ENCODE measurements at regions not wholly inside any gene's neighbourhood (a gene's known extent, or its start where the extent isn't known, plus 50 kb on each side); places are given as distances from the start of the nearest gene placed in this dataset.

DNA sequence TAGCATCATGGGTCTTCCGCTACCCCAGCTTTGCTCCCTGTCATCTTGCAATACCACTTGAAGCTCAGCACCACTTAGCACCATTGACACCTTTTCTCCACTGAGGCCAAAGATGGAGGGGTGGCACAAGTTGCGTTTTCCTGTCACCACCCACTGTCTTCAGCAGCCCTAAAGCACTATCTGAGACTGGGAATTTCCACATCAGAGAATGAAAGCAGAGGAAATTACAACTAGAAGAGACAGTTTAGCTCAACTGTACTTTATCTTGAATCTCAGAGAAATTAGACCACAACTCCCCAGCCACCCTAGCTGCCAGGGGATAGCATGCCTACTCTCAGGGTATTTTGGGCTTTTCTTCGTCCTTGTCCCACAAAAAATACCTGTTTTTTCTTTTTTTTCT lies 111.0 kb downstream of the DDIT4L start:
- H3K4me3 Mint-ChIP-seq, result no peak overlapping the region
- no peak for DNase-seq
- POLR2A ChIA-PET, result no interaction called here

DNA sequence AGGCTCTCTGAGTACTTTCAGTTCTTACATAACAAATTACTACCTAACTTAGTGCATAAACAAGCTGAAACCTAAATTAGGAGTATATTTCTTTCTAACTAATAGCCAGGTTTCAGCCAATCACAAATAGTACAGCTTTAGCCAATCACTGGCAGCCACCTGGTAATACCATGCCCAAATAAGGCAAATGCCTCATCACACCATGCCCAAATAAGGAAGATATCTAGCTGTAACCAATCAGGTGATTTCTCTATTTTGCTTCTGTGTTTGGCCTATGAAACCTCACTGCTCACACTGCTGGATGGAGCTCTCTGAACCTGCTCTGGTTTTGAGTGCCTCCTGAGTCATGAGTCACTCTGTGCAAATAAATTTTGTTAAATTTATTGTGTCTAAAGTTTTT lies 113.5 kb downstream of the DDIT4L start:
- POLR2A ChIA-PET, result no interaction called here
- Mint-ChIP-seq H3K4me3 (no peak overlapping the region), H3K27ac (no peak overlapping the region), H3K36me3 (ENCODE audit: low read depth) (no peaks in the 10 kb centered on the region), H3K27me3 (peaks cover under 1% of the 10 kb centered on the region), H3K9me3 (no peaks in the 10 kb centered on the region), H3K4me1 (peaks cover 5% of the 10 kb centered on the region)
- DNase-seq, result no peak
- CTCF ChIA-PET, result interaction anchor here (1.1 kb wide), 1 partner anchor 17 kb away, joined by 4 read pairs; no protein-coding TSS in a partner anchor

More for the DNA sequence above, 111.0 kb downstream of the DDIT4L start:
- H3K4me1 Mint-ChIP-seq, result peaks cover 10% of the 10 kb centered on the region
- no peaks in the 10 kb centered on the region for H3K9me3 Mint-ChIP-seq
- CTCF ChIA-PET, result interaction anchor here (2.0 kb wide), 1 partner anchor 14 kb away, joined by 10 read pairs; no protein-coding TSS in a partner anchor
- H3K27ac Mint-ChIP-seq, result no peak overlapping the region
- H3K36me3 Mint-ChIP-seq (ENCODE audit: low read depth), result no peaks in the 10 kb centered on the region
- H3K27me3 Mint-ChIP-seq, result no peaks in the 10 kb centered on the region

DNA sequence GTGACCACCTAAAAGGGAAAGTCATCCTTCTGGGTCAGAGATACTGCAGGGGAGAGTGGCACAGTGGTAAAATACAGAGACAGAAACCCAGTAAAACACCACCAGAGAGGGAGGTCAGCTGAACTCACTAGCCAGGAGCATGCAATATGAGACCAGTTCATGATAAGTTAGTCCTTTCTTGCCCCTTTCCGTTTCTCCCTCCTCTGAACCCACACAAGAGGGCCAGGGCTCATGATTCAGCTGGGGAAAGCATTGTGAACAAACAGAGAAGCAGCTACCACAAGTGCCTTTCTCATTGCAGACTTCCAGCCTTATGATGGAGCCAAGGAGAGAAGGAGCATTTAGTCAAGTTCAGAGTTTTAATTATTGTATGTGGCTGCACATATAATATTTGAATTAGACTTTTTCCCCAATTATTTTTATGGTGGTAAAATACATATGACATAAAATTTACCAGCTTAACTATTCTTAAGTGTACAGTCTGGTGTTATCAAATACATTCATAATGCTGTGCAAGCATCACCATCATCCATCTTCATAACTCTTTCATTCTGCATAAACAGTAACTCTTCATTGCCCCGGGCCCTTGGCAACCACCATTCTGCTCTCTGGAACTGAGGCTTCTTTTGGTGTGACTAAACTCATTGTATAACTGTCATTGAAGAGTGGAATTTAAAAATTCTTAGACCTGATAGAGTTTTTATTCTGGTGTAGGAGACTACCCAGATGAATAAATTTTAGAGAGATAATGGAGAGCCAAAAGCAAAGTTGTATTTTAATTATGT lies 114.6 kb downstream of the DDIT4L start:
- H3K9me3 Mint-ChIP-seq, result no peaks in the 10 kb centered on the region
- H3K36me3 Mint-ChIP-seq (ENCODE audit: low read depth), result no peaks in the 10 kb centered on the region
- peaks cover 7% of the 10 kb centered on the region for H3K27me3 Mint-ChIP-seq
- no peak for DNase-seq
- peaks cover 5% of the 10 kb centered on the region for H3K4me1 Mint-ChIP-seq
- ChIA-PET CTCF (interaction anchor here (1.0 kb wide), 1 partner anchor 17 kb away, joined by 3 read pairs; no protein-coding TSS in a partner anchor), POLR2A (no interaction called here)
- no peak overlapping the region for H3K27ac Mint-ChIP-seq
- H3K4me3 Mint-ChIP-seq, result no peak overlapping the region

DNA sequence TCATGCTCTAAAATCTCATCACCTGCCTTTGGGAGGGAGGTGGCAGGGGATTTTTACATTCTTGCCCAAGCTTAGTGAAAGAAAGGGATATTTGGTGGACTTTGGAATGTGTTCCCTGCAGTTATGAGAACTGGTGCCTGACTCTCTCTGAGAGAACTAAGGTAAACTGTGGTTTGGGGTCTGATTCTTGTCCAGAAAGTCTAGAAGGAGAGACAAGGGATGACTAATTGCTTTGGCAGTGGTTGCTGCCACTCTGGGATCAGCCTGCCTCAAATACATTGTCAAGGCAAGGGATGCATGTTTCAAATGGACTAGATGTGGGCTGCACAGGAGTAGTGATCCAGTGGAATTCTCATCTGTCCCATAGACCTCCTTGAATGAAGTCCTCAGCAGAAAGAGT lies 115.2 kb downstream of the DDIT4L start:
- H3K36me3 Mint-ChIP-seq (ENCODE audit: low read depth), result no peaks in the 10 kb centered on the region
- peaks cover 5% of the 10 kb centered on the region for H3K4me1 Mint-ChIP-seq
- ChIA-PET POLR2A (no interaction called here), CTCF (interaction anchor here (1.0 to 1.7 kb wide), 2 partner anchors 18 kb away, joined by 3 to 10 read pairs; no protein-coding TSS in a partner anchor)
- H3K27ac Mint-ChIP-seq, result no peak overlapping the region
- no peak for DNase-seq
- no peaks in the 10 kb centered on the region for H3K9me3 Mint-ChIP-seq
- H3K4me3 Mint-ChIP-seq, result no peak overlapping the region
- H3K27me3 Mint-ChIP-seq, result peaks cover 9% of the 10 kb centered on the region

DNA sequence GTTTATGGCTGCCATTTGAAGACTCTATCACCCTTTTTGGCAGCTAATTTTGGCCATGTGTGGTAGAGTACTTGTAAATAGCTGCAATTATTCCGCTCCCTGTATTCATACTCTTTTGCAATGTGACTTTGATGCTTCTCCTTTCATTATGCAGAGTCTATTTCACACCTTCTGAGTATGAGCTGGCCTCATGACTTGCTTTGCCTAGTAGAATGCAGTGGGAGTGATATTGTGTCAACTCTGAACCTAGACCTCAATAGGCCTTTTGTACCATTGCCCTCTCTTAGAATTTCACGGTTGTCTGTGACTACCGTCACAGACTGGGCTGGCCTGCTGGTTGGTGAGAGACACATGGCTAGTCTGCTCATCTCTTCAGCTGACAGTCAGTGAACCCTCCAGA lies 118.8 kb downstream of the DDIT4L start:
- POLR2A ChIA-PET, result no interaction called here
- Mint-ChIP-seq H3K27ac (no peak overlapping the region), H3K4me1 (no peaks in the 10 kb centered on the region), H3K27me3 (peaks cover 9% of the 10 kb centered on the region), H3K36me3 (ENCODE audit: low read depth) (no peaks in the 10 kb centered on the region), H3K4me3 (no peak overlapping the region), H3K9me3 (no peaks in the 10 kb centered on the region)
- no peak for DNase-seq
- CTCF ChIA-PET, result interaction anchor here (1.0 kb wide), 1 partner anchor 22 kb away, joined by 4 read pairs; no protein-coding TSS in a partner anchor

DNA sequence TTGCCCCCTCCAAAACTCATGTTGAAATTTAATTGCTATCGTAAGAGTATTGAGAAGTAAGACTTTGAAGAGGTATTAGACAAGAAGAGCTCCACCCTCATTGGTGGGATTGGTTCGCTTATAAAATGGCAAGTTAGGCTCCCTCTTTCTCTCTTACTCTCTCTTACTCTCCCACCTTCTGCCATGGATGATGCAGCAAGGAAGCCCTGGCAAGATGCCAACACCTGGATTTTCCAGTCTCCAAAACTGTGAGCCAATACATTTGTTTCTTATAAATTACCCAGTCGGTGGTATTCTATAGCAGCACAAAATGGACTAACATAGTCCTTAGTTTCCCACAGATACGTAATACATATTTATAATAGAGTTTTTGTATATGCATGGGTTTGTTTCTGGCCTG lies 119.4 kb downstream of the DDIT4L start:
- no peak for DNase-seq
- Mint-ChIP-seq H3K4me1 (no peaks in the 10 kb centered on the region), H3K4me3 (no peak overlapping the region), H3K27ac (no peak overlapping the region), H3K27me3 (peaks cover 9% of the 10 kb centered on the region), H3K9me3 (no peaks in the 10 kb centered on the region), H3K36me3 (ENCODE audit: low read depth) (no peaks in the 10 kb centered on the region)
- ChIA-PET POLR2A (no interaction called here), CTCF (no interaction called here)

DNA sequence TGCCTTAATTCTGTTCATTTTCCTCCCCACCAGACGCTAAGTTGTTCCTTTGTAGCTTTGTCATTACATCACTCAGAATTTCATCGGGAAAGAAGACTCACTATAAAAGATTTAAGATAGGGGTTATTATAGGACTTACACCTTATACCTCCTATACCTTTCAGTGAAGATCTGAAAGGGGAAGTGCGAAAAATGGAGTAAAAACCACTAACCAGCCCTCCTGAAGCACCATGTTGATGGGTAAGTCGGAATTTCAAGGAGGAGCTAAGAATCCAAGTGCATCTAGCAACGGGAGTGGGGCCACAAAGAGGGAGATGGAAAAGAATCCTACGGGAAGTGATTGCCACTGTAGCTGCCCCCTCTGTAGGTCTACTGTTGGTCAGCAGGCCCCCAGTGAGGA lies 119.1 kb upstream of the H2AZ1 start:
- Mint-ChIP-seq H3K36me3 (ENCODE audit: low read depth) (no peaks in the 10 kb centered on the region), H3K9me3 (no peaks in the 10 kb centered on the region), H3K27ac (no peak overlapping the region), H3K27me3 (peaks cover 9% of the 10 kb centered on the region), H3K4me1 (no peaks in the 10 kb centered on the region), H3K4me3 (no peak overlapping the region)
- CTCF ChIA-PET, result interaction anchor here (0.6 to 1.2 kb wide), 2 partner anchors 24 to 304 kb away, joined by 3 to 4 read pairs; no protein-coding TSS in a partner anchor
- POLR2A ChIA-PET, result no interaction called here
- DNase-seq, result no peak

DNA sequence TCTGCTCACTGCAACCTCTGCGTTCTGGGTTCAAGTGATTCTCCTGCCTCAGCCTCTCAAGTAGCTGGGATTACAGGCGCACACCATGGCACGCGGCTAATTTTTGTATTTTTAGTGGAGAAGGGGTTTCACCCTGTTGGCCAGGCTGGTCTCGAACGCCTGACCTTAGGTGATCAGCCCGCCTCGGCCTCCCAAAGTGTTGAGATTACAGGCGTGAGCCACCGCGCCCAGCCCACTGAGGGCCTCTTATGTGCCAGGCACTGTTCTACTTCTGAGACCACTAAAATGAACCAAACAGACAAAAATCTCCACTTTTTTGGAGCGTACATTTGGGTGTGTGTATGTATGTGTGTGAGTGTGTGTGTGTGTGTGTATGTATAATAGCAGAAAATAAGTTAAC lies 117.2 kb upstream of the H2AZ1 start:
- no peak overlapping the region for H3K27ac Mint-ChIP-seq
- H3K27me3 Mint-ChIP-seq, result peaks cover 17% of the 10 kb centered on the region
- no peaks in the 10 kb centered on the region for H3K36me3 Mint-ChIP-seq (ENCODE audit: low read depth)
- H3K9me3 Mint-ChIP-seq, result no peaks in the 10 kb centered on the region
- ChIA-PET CTCF (no interaction called here), POLR2A (no interaction called here)
- no peak overlapping the region for H3K4me3 Mint-ChIP-seq
- DNase-seq, result no peak
- H3K4me1 Mint-ChIP-seq, result no peaks in the 10 kb centered on the region

DNA sequence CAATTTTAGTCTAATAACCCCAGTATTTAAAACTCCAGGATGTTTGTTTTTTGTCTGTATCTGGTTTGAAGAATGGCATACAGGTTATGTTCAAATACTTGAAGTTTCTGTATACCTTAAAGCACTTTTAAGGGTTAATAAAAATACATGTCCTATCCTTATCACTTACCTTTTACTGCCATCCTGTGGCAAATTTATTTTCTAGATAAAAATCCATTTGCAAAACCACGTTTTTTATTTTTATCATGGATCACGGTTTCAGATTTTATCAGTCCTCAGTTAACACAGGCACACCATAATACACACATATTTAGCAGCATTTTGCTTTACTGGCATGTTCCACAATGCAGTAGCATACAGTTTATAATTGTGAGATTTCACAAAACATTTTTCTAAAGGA lies 113.3 kb upstream of the H2AZ1 start:
- no peak for DNase-seq
- H3K4me3 Mint-ChIP-seq, result no peak overlapping the region
- H3K27me3 Mint-ChIP-seq, result peaks cover 8% of the 10 kb centered on the region
- no peaks in the 10 kb centered on the region for H3K4me1 Mint-ChIP-seq
- ChIA-PET POLR2A (no interaction called here), CTCF (no interaction called here)
- no peaks in the 10 kb centered on the region for H3K36me3 Mint-ChIP-seq (ENCODE audit: low read depth)
- no peaks in the 10 kb centered on the region for H3K9me3 Mint-ChIP-seq
- no peak overlapping the region for H3K27ac Mint-ChIP-seq

DNA sequence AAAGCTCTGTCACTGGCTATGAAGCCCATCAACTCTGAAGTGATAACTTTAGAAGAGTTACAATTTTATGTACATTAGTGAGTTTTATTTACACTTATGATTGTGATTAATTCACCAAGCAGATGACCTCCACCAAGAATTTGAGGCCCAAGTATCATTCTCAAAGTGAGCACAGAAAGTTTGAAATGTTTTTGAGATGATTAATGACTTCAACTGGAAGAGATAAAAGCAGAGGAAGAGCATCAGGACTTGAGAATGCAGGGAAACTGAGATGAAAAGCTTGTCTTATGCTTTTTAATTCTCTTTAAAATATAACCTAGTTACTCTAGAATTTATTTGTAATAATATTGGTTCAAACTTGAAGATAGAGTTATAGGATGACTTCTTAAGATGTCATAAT lies 112.8 kb upstream of the H2AZ1 start:
- peaks cover 8% of the 10 kb centered on the region for H3K27me3 Mint-ChIP-seq
- no peak overlapping the region for H3K27ac Mint-ChIP-seq
- no peak for DNase-seq
- H3K36me3 Mint-ChIP-seq (ENCODE audit: low read depth), result no peaks in the 10 kb centered on the region
- H3K4me3 Mint-ChIP-seq, result no peak overlapping the region
- H3K4me1 Mint-ChIP-seq, result no peaks in the 10 kb centered on the region
- no peaks in the 10 kb centered on the region for H3K9me3 Mint-ChIP-seq
- ChIA-PET POLR2A (no interaction called here), CTCF (no interaction called here)

DNA sequence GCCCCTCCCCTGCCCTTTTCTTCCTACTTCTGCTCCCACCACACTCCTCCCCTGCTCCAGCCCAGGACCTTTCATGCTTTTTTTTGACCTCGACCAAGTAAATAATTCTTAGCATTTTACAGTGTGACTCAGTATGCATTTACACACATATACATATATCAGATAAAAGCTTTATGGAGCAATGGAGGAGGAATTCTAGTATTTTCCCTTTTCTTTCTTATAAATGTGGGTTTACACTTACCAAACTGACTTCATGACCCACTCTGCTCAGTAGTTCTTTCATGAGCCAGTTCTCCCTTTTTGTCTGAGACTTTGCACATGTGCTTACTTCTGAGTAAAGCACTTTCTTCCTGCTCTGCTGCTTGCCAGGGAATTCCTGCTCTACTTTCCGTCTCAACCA lies 111.8 kb upstream of the H2AZ1 start:
- CTCF ChIA-PET, result no interaction called here
- POLR2A ChIA-PET, result no interaction called here
- H3K9me3 Mint-ChIP-seq, result no peaks in the 10 kb centered on the region
- no peak for DNase-seq
- peaks cover 8% of the 10 kb centered on the region for H3K27me3 Mint-ChIP-seq
- no peaks in the 10 kb centered on the region for H3K4me1 Mint-ChIP-seq
- H3K27ac Mint-ChIP-seq, result no peak overlapping the region
- H3K4me3 Mint-ChIP-seq, result no peak overlapping the region
- no peaks in the 10 kb centered on the region for H3K36me3 Mint-ChIP-seq (ENCODE audit: low read depth)

DNA sequence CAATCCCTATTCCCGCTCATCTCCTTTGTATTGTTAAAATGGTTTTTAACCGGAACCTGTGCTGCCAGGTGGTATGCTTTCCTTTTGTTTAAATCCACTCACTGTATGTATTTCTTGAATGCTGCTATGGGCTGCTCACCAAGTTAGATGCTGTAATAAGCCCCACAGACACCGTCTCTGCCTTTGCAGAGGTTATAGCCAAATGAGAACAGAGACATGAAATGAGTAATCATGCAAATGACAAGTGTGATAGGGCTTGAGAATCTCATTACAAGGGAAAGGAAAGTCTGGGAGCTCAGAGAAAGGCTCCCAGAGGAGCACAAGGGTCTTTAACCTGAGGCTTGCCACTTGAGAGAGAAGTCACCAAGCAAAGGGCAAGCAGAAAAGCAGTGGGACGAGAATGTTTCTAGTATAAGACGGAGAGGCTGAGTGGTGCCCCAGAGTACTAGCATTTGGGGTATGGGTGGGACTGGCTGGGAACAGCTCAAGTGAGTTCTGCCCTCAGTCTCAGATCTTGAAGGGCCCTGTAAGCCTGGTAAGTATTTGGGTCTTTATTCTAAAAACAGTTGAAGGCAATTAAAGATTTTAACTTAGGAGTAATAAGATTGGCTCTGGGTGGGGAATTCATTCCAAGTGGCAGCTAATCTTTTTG lies 110.8 kb upstream of the H2AZ1 start:
- H3K27me3 Mint-ChIP-seq, result peaks cover 8% of the 10 kb centered on the region
- CTCF ChIA-PET, result interaction anchor here (1.4 kb wide), 1 partner anchor 32 kb away, joined by 4 read pairs; no protein-coding TSS in a partner anchor

DNA sequence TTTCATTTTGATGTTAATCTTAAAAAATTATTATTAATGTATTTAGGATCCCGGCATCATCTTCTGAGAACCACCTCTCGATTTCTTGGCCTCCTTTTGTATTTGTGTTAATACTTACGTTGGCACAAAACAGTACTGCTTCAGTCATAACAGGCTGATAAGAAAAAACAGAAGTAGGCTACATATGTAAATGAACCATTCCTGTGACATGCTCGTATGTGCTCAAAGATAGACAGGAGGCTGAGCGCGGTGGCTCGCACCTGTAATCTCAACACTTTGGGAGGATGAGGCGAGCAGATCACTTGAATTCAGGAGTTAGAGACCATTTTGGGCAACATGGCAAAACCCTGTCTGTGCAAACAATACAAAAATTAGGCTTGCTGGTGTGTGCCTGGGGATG lies 109.4 kb upstream of the H2AZ1 start:
- Mint-ChIP-seq H3K4me1 (no peaks in the 10 kb centered on the region), H3K9me3 (no peaks in the 10 kb centered on the region), H3K4me3 (no peak overlapping the region), H3K36me3 (ENCODE audit: low read depth) (no peaks in the 10 kb centered on the region), H3K27ac (no peak overlapping the region), H3K27me3 (peaks cover 14% of the 10 kb centered on the region)
- ChIA-PET CTCF (no interaction called here), POLR2A (no interaction called here)
- DNase-seq, result no peak

More for the DNA sequence above, 110.8 kb upstream of the H2AZ1 start:
- no peaks in the 10 kb centered on the region for H3K36me3 Mint-ChIP-seq (ENCODE audit: low read depth)
- H3K4me1 Mint-ChIP-seq, result no peaks in the 10 kb centered on the region
- no peaks in the 10 kb centered on the region for H3K9me3 Mint-ChIP-seq
- no peak overlapping the region for H3K27ac Mint-ChIP-seq
- DNase-seq, result no peak
- no peak overlapping the region for H3K4me3 Mint-ChIP-seq
- POLR2A ChIA-PET, result no interaction called here

DNA sequence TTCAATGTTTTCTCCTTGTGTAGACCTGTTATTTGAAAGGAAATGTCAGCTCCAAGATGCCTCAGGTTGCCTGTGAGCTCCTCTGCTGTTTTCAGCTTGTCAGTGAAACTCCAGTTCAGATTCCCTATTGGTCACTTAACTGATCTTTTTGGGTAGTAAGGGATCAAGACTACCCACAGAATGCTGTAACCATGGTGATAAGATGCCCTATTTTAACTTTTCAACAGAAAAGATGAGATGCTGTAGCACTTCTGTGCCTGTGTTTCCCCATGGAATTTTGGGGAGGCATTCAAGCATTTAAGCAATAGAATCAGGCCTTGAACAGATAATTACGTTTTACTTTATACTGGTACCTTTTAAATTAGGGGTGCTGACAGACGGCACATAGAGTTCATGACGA lies 106.6 kb upstream of the H2AZ1 start:
- CTCF ChIA-PET, result no interaction called here
- DNase-seq, result no peak
- POLR2A ChIA-PET, result no interaction called here
- Mint-ChIP-seq H3K4me3 (no peak overlapping the region), H3K27me3 (peaks cover 8% of the 10 kb centered on the region), H3K36me3 (ENCODE audit: low read depth) (no peaks in the 10 kb centered on the region), H3K4me1 (no peaks in the 10 kb centered on the region), H3K9me3 (no peaks in the 10 kb centered on the region), H3K27ac (no peak overlapping the region)

All from activated CD4-positive, alpha-beta memory T cell treated with anti-CD3 and anti-CD28 coated beads, Interleukin-2, amount 10 ng/mL, durations not matched to agents 7 days and 5 days (primary cell).